ENCODE measurements at regions not wholly inside any gene's neighbourhood (a gene's known extent, or its start where the extent isn't known, plus 50 kb on each side); places are given as distances from the start of the nearest gene placed in this dataset.

GRCh38 chr1:198887866-198888265 is 249.0 kb downstream of the PTPRC start:
- no peak for TF ChIP-seq CTCF (IDR thresholded peaks at IDR 0.05)
- TF ChIP-seq POLR2A (IDR thresholded peaks at IDR 0.05) = no peak
